NK-92 treated with Interleukin-12 subunit alpha and Interleukin-12 subunit beta, amount 100 ng/mL, for 24 hours (cell line): ENCODE measurements at regions not wholly inside any gene's neighbourhood (a gene's known extent, or its start where the extent isn't known, plus 50 kb on each side); places are given as distances from the start of the nearest gene placed in this dataset.

Experiments used
- DNase-seq: peaks from one replicate; lab custom pipeline; 2025; lab: John Stamatoyannopoulos, UW

DNA sequence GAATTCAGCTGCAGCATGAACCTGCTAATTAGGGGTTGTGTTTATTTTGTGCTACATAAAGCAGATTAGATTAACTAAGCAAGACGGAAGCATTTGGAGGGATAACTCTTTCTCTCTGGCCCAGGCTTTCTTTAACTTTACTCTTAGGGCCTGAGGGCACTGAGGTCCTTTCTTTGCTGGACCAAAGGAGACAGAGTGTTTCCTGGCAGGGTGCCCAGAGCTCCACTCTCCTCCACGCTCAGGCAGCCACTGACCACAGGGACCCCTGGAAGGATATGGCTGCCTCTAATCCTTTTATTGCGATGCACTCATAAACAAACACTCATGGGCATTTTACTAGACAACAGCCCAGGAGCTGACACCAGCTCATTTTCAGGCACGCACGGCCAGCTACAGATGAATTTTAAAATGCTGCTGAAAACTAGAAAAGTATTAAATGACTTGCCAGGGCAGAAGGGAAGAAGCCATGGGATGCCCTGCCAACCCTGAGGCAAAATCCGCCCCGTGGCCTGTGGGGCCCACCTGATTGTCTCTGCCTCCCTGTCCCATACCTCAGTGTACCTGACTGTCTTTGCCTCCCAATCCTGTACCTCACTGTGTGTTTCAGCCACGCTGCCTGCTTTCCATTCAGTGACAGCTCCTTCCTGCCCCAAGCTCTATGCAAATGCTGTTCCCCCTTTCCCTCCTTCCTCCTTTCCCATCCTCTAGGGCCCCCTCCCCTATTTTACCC, 192.6 kb upstream of the NAV2 start:
- no peak for DNase-seq

DNA sequence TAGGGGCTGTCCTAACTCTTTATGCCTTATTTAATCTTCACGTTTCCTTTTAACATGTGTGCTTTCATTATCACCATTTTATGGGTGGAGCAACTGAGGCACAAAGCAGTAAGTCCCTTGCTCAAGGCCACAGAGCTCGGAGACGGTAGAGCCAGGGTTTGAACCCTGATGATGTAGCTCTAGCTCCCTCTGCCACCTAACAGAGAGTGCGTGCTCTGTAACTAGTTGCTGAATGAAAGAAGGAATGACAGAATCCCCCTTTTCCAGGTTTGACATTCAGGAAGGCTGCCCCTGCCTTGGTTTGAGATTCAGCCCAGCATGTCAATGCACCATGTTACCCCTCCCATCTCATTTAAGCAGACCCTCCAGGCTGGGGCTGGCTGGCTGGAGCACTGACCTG, 193.3 kb upstream of the NAV2 start:
- no peak for DNase-seq

DNA sequence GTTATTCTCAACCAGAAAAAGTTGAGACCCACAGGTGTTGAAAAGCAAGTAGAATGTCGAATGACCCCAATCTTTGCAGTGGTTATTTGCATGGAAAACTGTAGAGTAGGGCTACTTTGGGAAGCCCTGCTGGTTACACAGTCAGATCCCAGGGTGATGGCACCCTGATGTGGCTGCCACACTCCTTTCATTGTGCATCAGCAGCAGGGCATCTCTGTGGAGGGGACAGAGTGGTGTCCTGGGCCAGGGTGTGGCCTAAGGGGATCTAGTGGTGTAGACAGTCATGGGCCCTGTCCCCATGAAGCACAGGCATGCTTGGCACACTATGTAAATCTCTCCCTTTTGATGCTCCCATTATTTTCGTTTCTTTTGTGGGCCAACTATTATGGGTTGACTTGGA, 199.4 kb upstream of the NAV2 start:
- DNase-seq = no peak

DNA sequence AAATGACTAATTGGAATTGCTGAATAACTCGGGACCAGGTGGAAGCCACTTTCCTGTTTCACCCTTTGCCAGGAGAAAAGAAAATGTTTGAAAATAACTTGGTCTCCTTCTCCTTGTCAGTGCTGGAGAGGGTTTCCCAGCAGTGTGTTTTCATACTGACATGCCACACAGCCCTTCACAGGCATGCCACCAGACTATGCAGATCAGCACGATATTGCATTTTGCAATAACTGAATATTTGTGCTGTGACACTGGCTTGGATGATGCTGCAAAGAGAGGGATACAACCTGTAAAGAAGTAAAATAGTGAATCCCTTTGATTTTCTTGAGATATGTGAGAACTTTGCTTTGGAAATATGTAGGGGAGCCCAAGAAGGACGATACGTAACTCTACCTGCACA, 200.0 kb upstream of the NAV2 start:
- DNase-seq = no peak

DNA sequence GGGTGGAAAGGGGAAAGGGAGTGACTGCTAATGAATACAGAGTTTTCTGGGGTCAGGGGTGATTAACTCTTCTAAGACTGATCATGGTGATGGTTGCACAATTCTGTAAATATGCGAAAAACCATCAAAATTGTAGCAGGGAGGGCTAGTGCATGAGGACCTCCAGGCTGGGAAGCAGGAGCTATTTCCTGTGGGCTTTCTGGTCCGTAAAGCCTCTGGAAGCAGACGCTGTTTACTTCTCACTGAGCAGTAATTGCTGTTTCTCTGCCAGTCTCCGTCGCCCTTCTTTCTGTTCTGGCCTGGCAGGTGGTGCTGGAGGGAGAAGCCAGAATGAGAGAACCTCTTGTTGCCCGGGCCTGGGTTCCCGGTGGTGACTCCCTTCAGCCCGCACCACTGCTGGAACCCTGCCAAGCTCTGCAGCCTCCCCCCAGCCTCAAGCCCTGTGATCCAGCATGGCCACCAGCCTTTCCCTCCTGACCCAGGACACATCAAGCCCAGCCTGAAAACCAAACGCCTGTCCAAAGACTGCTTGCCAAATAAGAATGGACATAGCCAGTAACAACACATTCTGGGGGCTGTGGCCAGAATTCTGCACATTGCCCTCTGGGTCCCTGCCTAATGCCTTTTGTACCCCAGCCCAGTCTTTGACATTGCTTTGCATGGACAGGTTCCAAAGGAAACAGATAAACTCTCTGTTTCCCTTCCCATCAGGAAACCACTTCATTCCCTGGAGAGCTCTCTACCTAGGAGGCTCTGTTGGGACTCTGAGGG, 201.0 kb upstream of the NAV2 start:
- DNase-seq = no peak

DNA sequence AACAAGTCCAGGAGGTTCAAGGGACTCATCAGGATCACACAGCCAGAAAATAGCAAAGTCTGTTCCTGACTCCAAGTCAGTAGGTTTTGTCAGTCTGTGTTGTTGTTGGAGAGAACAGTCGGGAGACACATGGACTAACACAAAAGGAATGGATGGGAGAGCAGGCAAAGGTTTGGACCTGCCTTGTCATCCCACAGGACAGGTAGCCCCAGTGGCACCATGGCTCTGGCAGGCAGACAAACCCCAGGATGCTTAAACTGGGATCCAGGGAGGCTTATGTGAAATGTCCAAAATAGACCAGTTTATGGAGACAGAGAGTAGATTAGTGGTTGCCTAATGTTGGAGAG, 201.6 kb upstream of the NAV2 start:
- DNase-seq = no peak

DNA sequence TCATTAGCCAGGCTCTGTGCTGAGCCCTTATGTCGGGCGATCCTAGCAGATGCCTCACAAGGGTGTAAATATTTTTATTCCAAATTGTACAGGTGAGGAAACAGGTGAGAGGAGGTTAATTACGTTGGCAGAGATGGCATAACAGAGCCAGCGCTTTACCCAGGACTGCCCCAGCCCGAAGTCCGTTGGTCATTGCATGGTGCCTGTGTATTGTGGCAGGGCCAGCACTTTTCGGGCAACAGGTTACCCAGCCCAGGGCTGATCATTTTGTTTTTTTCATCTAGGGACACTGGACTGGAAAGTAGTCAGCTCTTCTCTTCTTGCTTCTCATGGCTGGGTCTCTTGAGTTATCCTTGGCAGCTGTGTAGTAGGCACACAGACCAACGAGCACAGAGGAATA, 202.2 kb upstream of the NAV2 start:
- no peak for DNase-seq

DNA sequence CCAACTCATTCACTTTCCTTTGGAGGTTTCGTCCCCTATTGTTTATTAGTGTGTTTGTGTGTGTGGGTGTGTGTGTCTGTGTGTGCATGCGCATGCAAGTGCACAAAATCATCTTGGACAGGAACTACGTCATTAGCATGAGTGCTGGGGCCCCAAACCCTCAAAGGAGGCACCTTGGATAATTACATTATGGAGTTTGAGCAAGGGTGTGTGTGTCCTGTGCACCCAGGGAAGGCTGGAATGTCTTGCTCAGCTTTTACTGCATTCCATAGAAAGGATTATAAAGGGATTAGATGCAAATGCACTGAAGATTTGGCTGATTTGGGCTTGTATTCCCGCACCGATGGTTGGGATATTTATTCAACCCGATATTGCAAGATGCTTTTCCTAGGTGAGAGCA, 203.4 kb upstream of the NAV2 start:
- no peak for DNase-seq

DNA sequence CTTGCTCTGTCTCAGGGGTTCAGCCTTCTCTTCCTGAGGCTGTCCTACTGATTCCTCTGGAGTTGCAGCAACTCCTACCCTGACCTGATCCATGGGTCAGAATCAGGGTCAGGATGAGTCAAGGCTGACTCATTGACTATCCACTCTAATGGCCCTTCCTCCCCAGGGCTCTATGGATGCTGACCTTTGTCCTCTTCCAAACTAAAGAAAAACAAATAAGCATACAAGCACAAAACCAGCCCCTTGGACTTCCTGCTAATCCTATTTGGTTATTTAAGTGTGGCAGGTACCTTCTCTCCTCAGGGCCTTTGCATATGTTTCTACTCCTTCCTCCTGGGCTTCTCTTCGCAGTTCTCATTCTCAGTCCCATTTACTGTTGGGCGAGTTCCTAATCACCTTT, 204.5 kb upstream of the NAV2 start:
- no peak for DNase-seq

DNA sequence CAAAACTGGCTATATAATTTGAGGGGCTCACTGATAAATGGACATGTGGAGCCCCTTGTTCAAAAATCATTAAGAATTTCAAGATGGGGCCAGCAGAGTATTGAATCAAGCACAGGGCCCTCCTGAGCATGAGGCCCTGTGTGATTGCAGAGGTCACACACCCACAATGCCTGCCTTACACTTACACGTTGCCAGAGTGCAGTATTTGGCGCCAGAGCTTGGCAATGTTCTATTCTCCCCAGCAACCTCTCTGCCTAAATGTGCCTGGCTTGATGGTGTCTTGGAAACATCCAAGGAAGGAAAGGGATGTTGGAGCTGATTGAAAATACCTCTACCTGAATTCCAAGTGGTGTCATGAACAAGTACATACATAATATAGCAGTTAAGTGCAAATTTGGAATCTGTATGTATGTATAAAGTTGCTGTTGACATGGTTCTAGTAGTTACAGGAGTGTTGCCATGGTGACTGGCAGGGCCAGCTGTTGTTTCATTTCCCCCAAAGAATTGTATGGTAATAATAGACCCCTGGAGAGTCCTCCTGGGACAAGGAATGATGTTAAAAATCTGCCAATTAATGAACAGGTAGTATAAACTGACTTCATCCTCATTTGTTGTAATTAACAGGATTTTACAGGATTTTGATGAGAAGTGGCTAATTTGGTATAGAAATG, 205.7 kb upstream of the NAV2 start:
- no peak for DNase-seq

DNA sequence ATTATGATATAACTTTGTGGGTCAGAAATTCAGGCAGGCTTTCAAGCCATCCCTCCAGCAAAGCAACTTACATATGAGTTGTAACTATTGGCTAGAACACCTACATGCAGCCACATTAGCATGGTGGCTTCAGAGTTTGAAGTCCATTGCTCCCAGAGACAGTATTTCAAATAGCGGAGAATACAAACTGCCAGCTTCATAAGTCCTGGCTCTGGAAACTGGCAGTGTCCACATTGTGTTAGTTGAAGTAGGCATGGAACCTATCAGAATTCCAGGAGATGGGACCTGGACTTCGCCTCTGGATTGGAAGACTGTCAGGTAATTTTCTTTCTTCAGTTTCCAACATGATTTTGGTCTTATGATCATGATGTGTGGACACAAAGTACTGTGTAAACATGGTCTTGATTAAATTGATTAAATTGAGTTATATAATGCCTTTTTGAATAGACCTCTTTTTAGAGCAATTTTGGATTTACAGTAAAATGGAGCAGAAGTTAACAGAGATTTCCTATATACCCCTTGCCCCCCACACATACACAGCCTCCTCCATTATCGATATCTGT, 209.9 kb upstream of the NAV2 start:
- DNase-seq = no peak

DNA sequence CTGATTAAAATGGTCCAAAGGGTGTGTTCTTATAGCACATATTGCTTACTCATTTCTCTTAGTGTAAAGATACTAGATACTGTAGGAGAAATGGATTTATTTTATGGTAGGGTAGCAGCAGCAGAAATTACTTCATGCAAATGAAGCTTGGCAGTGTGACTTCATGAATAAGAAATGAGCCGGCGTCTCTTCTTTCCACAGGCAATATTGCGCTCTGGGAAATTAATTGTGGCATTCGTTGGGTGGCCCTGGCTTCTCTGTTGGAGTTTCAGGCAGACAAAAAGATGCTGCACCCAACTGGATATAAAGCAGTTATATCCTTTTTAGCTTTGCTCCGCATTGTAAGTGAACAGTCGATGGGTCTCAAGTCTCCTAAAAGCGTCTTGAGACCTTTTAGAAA, 211.0 kb upstream of the NAV2 start:
- DNase-seq = no peak

DNA sequence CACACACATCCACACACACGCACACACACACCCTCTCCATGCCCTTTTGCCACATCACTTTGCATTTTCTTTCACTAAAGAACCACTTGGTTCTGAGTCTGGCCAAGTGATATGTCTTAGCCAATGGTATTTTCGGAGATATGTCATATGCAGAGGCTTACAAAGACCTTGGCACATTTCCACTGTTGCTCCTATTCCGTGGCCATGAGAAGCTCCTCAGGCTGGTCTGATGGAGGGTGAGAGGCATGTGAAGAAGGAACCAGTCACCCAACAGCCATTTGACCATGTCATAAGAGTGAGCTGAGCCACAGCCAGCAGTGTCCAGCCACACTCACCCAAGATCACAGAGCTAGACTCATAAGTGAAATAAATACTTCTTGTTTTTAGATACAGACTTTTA, 212.6 kb upstream of the NAV2 start:
- DNase-seq = no peak

DNA sequence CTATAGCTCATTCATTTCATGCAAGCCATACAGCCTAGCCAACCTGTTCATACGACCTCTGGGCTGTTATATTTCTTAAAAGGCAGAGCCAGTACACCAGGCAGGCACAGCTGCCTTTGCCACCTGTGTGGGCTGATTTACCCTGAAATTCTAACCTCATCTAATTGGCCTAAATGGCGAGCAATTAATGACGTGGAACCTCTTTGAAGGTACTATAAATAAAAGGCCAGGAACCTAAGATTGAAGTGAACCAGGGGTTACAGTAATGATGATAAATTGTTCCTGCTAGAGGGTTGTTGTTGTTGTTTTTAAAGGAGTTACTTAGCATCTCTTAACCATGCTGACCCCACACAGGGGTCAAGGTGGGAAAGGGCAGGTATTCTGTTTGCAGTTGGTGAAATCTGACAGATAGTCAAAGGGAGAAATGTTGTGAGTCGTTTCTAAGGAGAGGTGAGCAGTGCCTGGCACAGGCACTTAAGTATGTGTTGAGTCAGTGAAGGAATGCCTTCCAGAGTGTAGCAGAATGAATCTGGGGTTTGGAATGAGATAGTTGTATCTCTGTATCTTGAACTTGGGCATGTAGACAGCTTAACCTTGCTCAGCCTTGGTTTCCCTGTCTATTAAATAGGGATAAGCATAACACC, 213.5 kb upstream of the NAV2 start:
- DNase-seq = no peak

DNA sequence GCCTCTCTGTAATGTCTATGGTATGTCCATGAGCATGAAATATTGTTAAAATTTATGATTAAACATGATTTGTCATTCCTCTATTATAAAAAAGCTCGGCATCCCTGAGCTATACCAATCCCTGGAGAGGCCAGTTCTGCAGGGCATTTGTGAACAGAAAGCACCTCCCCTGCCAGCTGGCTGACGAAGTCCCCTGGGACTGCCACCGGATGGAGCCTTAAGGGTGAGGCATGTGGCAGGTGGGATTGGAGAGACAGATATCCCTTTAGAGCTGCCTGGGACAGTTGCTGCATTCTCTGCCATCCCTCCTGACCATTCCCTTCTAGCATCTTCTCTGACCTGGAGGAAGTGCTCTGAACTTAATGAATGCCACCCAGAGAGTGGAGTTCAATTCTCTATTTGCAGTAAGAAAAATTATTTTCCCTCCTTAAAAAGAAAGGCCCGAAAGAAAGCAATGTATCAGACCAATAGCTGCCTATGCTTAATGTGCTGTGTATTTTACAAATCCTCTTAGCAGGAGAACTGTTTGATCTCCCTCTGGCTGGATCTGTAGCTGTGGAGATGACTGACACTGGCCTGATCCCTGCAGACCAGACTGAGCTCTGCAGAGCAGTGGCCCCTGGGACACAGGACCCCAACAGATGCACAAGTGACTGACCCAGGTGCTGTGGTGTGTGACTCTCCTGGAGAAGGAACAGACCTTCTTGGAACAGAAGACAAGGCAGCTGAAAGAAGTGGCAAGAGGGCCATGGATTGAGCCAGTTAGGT, 219.0 kb upstream of the NAV2 start:
- DNase-seq = no peak

DNA sequence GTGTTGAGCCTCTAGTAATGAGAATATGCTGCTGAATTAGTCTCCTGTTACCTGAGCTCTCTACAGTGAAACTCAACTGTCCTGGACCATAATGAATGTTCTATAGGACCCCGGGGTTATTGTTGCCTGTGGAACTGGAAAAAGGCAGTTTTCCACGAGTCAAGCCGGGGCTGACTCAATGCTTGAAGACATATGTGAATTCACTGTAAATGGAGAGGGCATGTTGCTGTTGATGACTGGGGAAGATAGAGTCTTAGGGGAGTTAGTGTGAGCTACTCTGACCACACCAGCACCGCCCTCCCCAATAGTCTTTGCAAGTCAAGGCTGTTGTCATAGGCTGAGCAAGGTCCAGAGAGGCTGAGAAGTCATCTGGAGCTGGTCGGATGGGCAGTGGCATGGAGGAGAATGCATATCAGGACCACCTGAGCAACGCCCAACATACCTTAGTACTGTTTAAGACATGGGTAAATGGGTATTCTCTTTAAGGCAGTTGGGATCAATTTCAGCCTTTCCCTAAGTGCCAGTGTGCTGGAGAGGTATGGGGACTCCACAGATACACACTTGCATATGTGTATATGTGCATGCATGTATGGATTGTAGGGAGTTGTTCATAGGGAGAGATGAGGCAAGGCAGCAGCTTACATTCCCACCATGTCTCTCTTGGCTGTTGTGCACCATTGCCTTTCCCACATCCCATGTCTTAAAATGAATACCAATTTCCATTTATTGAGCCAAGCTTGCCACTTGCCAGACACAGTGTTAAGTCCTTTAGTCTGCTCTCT, 230.1 kb upstream of the NAV2 start:
- no peak for DNase-seq

DNA sequence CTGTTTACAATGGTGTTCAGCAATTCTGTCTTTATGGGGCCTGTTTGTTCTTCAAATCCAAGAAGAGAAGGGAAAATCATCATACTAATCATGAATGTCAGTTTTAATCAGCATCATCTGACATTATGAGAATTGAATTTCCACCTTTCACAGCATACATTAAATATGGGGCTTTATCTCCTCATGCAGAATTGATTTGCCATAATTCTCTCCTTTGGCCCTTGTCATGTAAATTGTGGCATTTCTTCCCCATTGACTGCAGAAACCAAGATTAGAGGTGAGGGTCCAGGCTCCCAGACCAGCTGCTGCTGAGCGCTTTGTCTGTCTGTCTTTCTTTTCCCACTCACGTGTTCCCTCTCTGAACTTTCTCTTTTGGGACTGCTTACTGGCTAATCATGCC, 232.1 kb upstream of the NAV2 start:
- DNase-seq = no peak

DNA sequence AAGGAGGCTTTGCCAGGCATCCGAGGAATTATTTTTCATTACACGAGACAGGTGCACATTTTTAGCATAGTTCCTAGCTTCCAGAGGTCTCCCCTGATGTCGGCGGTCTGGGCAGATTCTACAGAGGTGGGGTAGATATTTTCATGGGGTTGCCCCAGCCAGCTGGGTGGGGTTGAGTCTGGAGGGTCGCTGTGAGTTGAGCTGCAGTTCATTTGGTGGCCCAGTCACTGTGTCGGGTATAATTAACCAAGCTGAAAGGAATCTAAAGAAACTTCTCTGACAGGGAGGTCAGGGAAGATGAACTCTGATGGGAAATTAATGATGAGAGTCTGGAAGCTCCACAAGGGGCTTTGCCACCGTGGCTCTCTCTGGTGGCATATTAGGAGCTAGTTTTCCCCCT, 233.7 kb upstream of the NAV2 start:
- no peak for DNase-seq

DNA sequence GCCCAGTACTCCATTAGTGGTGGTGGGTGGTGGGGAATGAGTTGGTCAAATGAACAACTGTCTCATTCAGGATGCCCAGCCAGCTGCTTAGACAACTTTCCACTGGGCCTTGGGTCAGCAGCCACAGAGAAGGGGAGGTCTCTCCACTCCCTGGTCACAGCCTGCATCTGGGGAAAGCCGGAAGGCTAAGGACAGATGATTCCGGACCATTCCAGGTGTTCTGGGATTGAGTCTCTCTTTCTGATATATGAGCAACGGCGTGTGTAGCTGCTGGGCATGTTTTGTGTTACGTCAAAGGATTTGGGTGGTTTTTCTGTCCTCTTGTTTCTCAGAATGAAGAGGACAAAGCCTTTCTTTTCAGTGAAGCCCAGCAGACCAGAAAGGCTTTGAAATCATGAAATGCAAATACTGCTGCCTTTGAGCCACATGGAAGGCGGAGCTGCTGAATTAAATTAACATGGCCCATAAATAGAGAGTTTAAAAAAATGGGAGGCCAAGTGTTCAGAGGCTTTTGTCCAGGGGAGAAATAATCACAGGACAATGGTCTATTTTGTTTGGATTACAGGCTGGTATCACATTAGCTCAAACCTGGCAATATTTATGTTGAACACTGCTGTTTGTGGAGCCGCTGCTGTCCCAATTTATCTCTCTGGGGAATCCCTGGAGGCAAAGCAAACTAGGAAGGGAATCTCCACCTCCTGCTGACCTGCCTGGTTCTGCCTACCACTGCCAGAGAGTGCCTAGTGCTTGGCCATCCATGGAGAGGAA, 234.4 kb upstream of the E2F8 start:
- DNase-seq = no peak

DNA sequence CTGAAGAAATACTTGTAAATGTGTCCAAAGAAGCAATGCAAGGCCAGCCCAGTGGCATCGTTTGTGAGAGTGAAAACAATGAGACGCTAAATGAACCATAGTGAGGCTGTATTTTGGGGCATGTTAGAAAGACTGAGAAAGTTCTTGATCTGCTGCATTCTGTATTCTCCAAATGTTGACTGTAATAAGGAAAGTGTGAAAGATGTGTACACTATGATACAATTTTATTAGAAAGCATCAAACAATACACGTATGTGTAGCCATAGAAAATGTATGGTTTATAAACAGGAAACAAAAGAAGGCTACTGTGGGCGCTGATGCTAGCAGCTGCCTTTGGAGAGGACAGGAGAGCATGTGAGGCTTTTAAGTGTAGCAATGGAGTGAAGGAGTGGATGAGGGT, 233.5 kb upstream of the E2F8 start:
- DNase-seq = no peak
